ENCODE measurements at regions not wholly inside any gene's neighbourhood (a gene's known extent, or its start where the extent isn't known, plus 50 kb on each side); places are given as distances from the start of the nearest gene placed in this dataset.

DNA sequence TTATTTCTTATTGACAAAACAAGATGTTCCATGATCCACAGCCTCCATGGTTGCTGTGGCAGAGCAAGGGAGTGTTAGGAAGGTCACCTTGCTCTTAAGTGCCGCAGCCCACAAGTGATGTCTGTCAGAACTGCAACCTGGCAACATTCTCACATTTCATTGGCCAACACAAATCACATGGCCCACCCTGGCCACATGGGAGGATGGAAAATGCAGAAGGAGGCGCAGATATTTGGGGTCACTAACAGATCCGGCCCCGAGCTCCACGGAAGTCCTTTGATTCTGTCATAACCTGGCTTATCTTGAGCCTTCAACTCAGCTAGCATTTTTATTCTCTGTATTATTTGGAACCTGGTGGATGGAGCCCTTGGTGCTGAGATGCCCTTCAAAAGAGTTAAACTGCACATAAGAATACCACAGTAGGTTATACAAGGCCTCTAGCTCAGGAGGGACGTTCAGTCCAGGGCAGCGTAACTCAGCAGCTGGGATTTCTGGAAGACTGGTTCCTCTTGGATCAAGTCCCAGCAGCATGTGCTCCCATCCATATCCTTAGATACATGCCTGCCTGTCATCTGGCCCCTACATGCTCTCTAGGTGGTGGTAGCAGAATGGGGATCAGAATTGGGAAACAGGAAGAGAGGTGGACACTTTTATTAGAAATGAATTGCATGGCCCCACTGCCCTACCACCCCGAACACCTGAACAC is 508.1 kb downstream of the HAPSTR1 start (continued):
- TF ChIP-seq, protein P1, sequence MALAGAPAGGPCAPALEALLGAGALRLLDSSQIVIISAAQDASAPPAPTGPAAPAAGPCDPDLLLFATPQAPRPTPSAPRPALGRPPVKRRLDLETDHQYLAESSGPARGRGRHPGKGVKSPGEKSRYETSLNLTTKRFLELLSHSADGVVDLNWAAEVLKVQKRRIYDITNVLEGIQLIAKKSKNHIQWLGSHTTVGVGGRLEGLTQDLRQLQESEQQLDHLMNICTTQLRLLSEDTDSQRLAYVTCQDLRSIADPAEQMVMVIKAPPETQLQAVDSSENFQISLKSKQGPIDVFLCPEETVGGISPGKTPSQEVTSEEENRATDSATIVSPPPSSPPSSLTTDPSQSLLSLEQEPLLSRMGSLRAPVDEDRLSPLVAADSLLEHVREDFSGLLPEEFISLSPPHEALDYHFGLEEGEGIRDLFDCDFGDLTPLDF (CRISPR knock-in tag; IDR thresholded peaks at IDR 0.05): no peak
- TF ChIP-seq MCM3 (IDR thresholded peaks at IDR 0.05) (no peak), ZNF316 (IDR thresholded peaks at IDR 0.05) (peak; percentile 23; the same call in 1 of the 2 replicates), KLF10 (CRISPR knock-in tag; IDR thresholded peaks at IDR 0.05) (no peak), STAT5B (CRISPR knock-in tag; IDR thresholded peaks at IDR 0.05) (no peak), EP300 (IDR thresholded peaks at IDR 0.05; ENCODE audit: low read length) (no peak), ZBTB17 (CRISPR knock-in tag; IDR thresholded peaks at IDR 0.05) (0 out of 2 replicates have a peak, but pooled peaks have one; percentile 39), SREBF1 (IDR thresholded peaks at IDR 0.05; ENCODE audit: borderline replicate concordance, low read depth, low read length) (no peak), FUS (optimal IDR thresholded peaks at IDR 0.05; ENCODE audit: low read depth, low read length) (no peak), BRF1 (IDR thresholded peaks at IDR 0.05; ENCODE audit: borderline replicate concordance, extremely low read depth, insufficient read length) (no peak), ZNF77 (CRISPR knock-in tag; IDR thresholded peaks at IDR 0.05) (no peak), KHSRP (IDR thresholded peaks at IDR 0.05) (no peak), LEF1 (IDR thresholded peaks at IDR 0.05) (no peak), ZNF445 (CRISPR knock-in tag; IDR thresholded peaks at IDR 0.05; ENCODE audit: low read depth) (no peak), ZNF140 (CRISPR knock-in tag; IDR thresholded peaks at IDR 0.05) (no peak), CXXC5 (CRISPR knock-in tag; IDR thresholded peaks at IDR 0.05) (no peak), ZNF696 (CRISPR knock-in tag; conservative IDR thresholded peaks at IDR 0.05) (no peak)
